HUES64 (cell line): ENCODE measurements at regions not wholly inside any gene's neighbourhood (a gene's known extent, or its start where the extent isn't known, plus 50 kb on each side); places are given as distances from the start of the nearest gene placed in this dataset.

Experiments used
- H3K27ac ChIP-seq: 2 replicates; pipeline ENCODE4 v1.7.0; 2013; ENCODE audit warnings: low read depth, low read length, inconsistent platforms
- H3K27me3 ChIP-seq: 2 replicates; pipeline ENCODE4 v1.6.1; 2013; ENCODE audit warnings: mild to moderate bottlenecking, low read length; ENCODE audit not compliant: insufficient read depth
- H3K36me3 ChIP-seq: 2 replicates; pipeline ENCODE4 v1.6.1; 2013; ENCODE audit warnings: mild to moderate bottlenecking, low read length; ENCODE audit not compliant: insufficient read depth
- H3K4me1 ChIP-seq: 2 replicates; pipeline ENCODE4 v1.6.1; 2013; ENCODE audit warnings: mild to moderate bottlenecking, low read length, moderate library complexity; ENCODE audit not compliant: insufficient read depth
- H3K4me3 ChIP-seq: 2 replicates; pipeline ENCODE4 v1.5.1; 2013; ENCODE audit warnings: mild to moderate bottlenecking, low read length, moderate library complexity
- H3K9ac ChIP-seq: 2 replicates; pipeline ENCODE4 v1.6.1; 2013; ENCODE audit warnings: mild to moderate bottlenecking, low read depth, low read length
- H3K9me3 ChIP-seq: 2 replicates; pipeline ENCODE4 v1.6.1; 2013; ENCODE audit warnings: low read depth, low read length; ENCODE audit not compliant: insufficient read depth
- WGBS: fragments of 150-250, 120-280 bp; methylation state at CpG from one replicate; pipeline ENCODE4 v1.1.7; 2013; ENCODE audit warnings: missing lambda C conversion rate; 5-methylcytosine and 5-hydroxymethylcytosine counted together

DNA sequence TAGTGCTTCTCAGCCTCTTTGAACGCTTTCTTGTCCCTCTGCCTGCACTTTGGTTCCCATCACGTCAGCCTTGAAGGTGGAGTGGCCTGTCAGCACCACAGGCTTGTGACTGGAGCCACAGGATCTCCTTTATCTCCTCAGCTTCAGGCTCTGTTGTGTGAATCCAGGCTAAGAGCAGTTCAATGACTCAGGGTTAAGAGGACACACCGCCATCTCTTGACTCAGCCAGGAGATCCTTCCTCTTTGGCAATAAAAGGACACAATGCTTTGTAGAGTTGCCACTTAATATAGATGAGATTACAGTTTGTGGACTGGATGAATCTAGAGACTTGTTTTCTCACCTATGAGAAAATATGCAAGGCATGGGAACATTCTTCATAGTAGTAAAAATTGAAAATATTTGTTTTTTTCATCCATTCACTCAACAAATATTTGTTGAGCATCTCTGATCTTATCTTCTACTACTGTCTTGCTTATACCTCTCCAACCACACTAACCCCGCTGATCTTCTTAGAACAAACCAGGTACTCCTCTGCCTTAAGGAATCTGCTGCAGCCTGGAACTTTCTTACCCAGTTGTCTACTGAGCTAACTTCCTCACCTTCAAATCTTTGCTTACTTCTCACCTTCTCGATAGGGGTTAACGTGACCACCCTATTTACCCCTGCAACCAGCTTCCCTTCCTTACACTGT, 62.3 kb downstream of the UCHL1 start:
- Histone ChIP-seq H3K9me3 (0 out of 2 replicates have a peak, but pooled peaks cover 7% of the 10 kb centered on the region), H3K4me1 (no peaks in the 10 kb centered on the region), H3K36me3 (no peaks in the 10 kb centered on the region), H3K27me3 (no peaks in the 10 kb centered on the region), H3K27ac (no peak overlapping the region), H3K9ac (no peak overlapping the region), H3K4me3 (no peak overlapping the region)
- WGBS: 88% methylated on average over 6 of the region's 6 CpGs

DNA sequence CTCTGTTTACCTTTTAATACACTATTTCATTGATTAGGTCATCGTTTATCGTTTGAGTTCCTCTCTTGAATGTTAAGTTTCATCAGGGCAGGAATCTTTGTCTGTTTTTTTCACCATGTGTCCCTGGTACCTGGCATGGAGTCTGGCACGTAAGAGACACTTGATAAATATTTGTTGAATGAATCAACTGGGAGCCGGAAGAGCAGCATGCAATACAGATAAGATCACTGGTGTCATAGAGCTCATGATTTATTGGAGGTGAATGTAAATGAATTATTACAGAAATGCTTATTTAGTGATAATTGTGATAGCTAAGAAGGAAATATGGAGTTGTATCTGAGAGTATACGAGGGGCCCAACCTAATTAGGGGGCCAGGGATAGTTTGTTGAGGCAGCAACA, 62.8 kb downstream of the UCHL1 start:
- WGBS: 90% methylated on average over 5 of the region's 5 CpGs

DNA sequence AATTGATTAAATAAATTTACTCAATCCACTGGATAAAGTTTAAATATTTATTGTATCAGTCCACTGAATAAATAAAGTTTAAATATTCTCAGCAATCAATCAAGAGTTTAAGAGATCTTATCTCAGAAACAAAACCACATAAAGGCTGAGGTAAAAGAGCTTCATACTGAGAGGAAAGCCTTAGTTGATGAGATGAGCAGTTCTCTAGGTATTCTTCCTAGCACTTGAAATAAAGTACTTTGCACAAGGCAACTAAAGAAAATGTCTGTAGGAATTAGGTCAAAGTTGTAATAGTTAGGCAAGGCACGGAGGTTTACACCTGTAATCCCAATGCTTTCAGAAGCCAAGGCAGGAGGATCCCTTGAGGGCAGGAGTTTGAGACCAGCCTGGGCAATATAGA, 63.5 kb downstream of the UCHL1 start:
- WGBS: 91% methylated on average over 1 of the region's 1 CpG
- Histone ChIP-seq H3K9me3 (0 out of 2 replicates have a peak, but pooled peaks cover 7% of the 10 kb centered on the region), H3K4me1 (peaks cover 3% of the 10 kb centered on the region), H3K4me3 (no peak overlapping the region), H3K9ac (no peak overlapping the region), H3K27ac (no peak overlapping the region), H3K27me3 (no peaks in the 10 kb centered on the region), H3K36me3 (no peaks in the 10 kb centered on the region)

More for the DNA sequence above, 62.8 kb downstream of the UCHL1 start:
- 0 out of 2 replicates have a peak, but pooled peaks cover 7% of the 10 kb centered on the region for H3K9me3 ChIP-seq
- H3K4me1 ChIP-seq: no peaks in the 10 kb centered on the region
- H3K27me3 ChIP-seq: no peaks in the 10 kb centered on the region
- H3K36me3 ChIP-seq: no peaks in the 10 kb centered on the region
- H3K4me3 ChIP-seq: no peak overlapping the region
- H3K9ac ChIP-seq: no peak overlapping the region
- no peak overlapping the region for H3K27ac ChIP-seq

- 94% methylated on average over 1 of the region's 1 CpG for WGBS
- Histone ChIP-seq H3K9ac (no peak overlapping the region), H3K9me3 (0 out of 2 replicates have a peak, but pooled peaks cover 7% of the 10 kb centered on the region), H3K36me3 (no peaks in the 10 kb centered on the region), H3K27me3 (no peaks in the 10 kb centered on the region), H3K4me3 (no peak overlapping the region), H3K27ac (no peak overlapping the region), H3K4me1 (peaks cover 8% of the 10 kb centered on the region)
Measured at GRCh38 chr4:41320786-41321185, 64.1 kb downstream of the UCHL1 start.

DNA sequence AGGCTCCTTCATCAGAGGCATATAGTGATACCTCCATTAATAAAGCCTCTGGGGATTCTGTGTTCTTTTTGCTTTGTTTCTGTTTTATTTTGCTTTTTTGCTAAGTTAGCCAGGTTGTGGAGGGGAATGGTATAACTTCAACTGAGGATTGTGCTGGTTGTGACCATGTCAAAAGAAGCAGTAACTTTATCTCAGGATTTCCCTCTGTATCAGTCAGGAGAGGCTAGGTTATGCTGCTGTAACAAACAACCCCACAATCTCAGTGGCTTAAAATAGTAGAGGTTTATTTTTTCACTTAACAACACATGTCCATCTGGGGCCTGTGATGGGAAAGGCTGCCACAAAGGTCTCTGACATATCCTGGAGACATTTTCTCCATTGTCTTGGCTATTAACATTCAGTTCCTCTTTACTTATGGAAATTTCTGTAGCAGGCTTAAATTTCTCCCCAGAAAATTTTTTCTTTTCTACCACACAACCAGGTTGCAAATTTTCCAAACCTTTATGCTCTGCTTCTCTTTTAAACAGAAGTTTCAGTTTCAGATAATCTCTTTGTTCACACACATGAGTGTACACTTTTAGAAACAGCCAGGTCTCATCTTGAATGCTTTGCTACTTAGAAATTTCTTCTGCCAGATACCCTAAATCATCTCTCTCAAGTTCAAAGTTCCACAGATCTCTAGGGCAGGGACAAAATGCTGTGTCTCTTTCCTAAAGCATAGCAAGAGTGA, 64.7 kb downstream of the UCHL1 start:
- H3K27ac ChIP-seq: no peak overlapping the region
- H3K36me3 ChIP-seq: no peaks in the 10 kb centered on the region
- H3K4me3 ChIP-seq: no peak overlapping the region
- H3K27me3 ChIP-seq: no peaks in the 10 kb centered on the region
- H3K9me3 ChIP-seq: 0 out of 2 replicates have a peak, but pooled peaks cover 7% of the 10 kb centered on the region
- H3K4me1 ChIP-seq: peaks cover 14% of the 10 kb centered on the region
- no peak overlapping the region for H3K9ac ChIP-seq

- H3K9ac ChIP-seq: no peak overlapping the region
- no peak overlapping the region for H3K27ac ChIP-seq
- H3K36me3 ChIP-seq: no peaks in the 10 kb centered on the region
- 86% methylated on average over 3 of the region's 4 CpGs for WGBS
- 0 out of 2 replicates have a peak, but pooled peaks cover 7% of the 10 kb centered on the region for H3K9me3 ChIP-seq
- no peaks in the 10 kb centered on the region for H3K27me3 ChIP-seq
- H3K4me1 ChIP-seq: peaks cover 26% of the 10 kb centered on the region
- H3K4me3 ChIP-seq: no peak overlapping the region
Measured at GRCh38 chr4:41322617-41323016, 65.9 kb downstream of the UCHL1 start.

DNA sequence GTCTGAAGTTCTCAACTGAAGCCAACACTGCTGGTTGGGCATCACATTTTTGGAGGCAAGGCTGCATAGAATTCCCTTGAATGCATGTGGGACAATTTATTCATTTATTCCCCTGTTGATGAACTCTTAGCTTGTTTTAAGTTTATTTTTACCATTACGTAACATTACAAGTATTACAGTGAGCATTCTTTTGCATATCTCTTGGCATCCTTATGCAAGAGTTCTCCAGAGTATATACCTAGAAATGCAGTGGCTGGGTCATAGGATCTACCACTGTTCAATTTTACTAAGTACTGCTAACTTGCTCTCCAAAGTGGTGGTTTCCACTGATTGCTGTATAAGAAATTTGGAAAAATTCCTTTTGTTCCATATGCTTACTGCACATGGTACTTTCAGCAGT, 66.5 kb downstream of the UCHL1 start:
- Histone ChIP-seq H3K27me3 (no peaks in the 10 kb centered on the region), H3K27ac (no peak overlapping the region), H3K4me3 (no peak overlapping the region), H3K4me1 (peaks cover 28% of the 10 kb centered on the region), H3K9ac (no peak overlapping the region), H3K36me3 (no peaks in the 10 kb centered on the region), H3K9me3 (0 out of 2 replicates have a peak, but pooled peaks cover 7% of the 10 kb centered on the region)
- 100% methylated on average over 1 of the region's 1 CpG for WGBS

DNA sequence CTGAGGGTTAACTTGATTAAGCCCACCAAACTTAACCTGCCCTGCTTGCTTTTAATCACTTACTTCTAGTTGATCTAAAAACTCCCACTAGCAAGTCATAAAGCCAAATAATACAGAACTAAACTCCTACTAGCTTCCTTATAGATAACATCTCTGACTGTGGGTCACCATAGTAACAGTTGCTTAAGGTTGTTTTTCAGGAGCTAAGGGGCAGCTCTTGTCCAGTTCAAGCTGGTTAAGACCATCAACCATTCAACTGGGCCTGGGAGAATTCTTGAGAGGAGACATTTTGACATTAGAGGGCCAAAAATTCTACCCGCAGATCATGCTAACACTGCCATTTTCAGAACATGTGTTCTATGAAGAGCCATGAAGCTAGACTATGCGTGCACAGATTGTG, 67.0 kb downstream of the UCHL1 start:
- H3K4me1 ChIP-seq: peaks cover 31% of the 10 kb centered on the region
- no peak overlapping the region for H3K27ac ChIP-seq
- H3K9ac ChIP-seq: no peak overlapping the region
- 0 out of 2 replicates have a peak, but pooled peaks cover 7% of the 10 kb centered on the region for H3K9me3 ChIP-seq
- H3K4me3 ChIP-seq: no peak overlapping the region
- WGBS: 97% methylated on average over 2 of the region's 2 CpGs
- H3K27me3 ChIP-seq: no peaks in the 10 kb centered on the region
- H3K36me3 ChIP-seq: no peaks in the 10 kb centered on the region

DNA sequence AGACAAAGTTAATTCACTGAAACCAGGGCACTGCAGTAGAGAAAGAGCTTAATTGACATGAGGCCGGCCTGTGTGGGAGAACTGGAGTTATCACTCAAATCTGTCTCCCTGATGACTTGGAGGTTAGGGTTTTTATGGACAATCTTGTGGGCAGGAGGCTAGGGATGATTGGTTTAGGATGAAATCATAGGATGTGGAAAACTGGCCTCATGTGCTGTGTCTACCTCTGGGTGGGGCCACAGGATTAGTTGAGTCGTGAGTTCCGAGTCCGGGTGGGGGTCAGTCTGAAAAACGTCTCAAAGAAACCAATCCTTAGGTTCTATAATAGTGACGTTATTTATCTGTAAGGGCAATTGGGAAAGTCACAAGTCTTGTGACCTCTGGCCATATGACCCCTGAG, 68.1 kb downstream of the UCHL1 start:
- H3K4me3 ChIP-seq: no peak overlapping the region
- no peaks in the 10 kb centered on the region for H3K36me3 ChIP-seq
- H3K27ac ChIP-seq: no peak overlapping the region
- H3K9ac ChIP-seq: no peak overlapping the region
- H3K27me3 ChIP-seq: no peaks in the 10 kb centered on the region
- H3K4me1 ChIP-seq: peaks cover 31% of the 10 kb centered on the region
- 0 out of 2 replicates have a peak, but pooled peaks cover 7% of the 10 kb centered on the region for H3K9me3 ChIP-seq
- 93% methylated on average over 6 of the region's 6 CpGs for WGBS

DNA sequence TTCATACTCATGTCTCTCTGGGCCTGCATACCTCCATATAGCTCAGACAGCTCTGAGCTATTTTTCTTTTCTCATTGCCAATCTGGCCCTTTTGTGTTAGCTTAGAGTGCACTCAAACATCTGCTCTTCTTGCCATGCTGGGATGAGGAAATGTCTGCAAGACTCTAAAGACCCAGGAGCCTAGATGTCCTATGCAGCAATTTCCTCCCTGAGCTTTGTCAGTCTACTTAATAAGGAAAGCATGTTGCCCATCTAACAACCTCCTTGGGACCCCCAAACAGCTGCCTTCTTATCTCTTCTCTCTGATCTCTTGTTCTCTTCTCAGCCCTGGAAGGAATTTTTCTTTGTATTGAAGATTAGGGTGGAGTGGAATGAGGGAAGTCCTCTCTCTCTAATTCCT, 69.2 kb downstream of the UCHL1 start:
- H3K27me3 ChIP-seq: no peaks in the 10 kb centered on the region
- peaks cover 31% of the 10 kb centered on the region for H3K4me1 ChIP-seq

DNA sequence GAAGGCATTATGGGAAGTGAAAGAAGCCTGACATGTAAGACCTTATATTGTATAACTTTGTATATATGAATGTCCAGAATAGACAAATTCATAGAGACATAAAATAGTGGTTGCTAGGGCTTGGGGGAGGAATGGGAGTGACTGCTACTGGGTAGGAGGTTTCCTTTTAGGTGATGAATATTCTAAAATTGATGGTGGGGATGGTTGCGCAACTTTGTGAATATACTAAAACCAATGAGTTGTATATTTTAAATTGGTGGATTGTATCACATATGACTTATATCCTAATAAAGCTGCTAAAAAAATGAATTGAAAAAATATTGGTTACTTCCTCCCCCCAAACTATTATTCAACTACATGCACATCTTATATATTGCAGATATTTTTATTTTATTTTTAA, 70.0 kb downstream of the UCHL1 start:
- Histone ChIP-seq H3K36me3 (no peaks in the 10 kb centered on the region), H3K9ac (no peak overlapping the region), H3K27ac (no peak overlapping the region), H3K4me3 (no peak overlapping the region), H3K9me3 (no peaks in the 10 kb centered on the region), H3K27me3 (no peaks in the 10 kb centered on the region), H3K4me1 (peaks cover 31% of the 10 kb centered on the region)
- no CpG with 5 or more reads among the region's 1 CpG for WGBS

More for the DNA sequence above, 69.2 kb downstream of the UCHL1 start:
- no peak overlapping the region for H3K4me3 ChIP-seq
- H3K9ac ChIP-seq: no peak overlapping the region
- no peaks in the 10 kb centered on the region for H3K36me3 ChIP-seq
- no peak overlapping the region; the same call in 1 of the 2 replicates for H3K27ac ChIP-seq
- 0 out of 2 replicates have a peak, but pooled peaks cover 7% of the 10 kb centered on the region for H3K9me3 ChIP-seq
